NCI-H1417 (cell line): ENCODE measurements at regions not wholly inside any gene's neighbourhood (a gene's known extent, or its start where the extent isn't known, plus 50 kb on each side); places are given as distances from the start of the nearest gene placed in this dataset.

Experiments
- DNase-seq, 3 experiments: peaks; one replicate each; lab custom pipeline; 2025; lab: John Stamatoyannopoulos, UW

DNA sequence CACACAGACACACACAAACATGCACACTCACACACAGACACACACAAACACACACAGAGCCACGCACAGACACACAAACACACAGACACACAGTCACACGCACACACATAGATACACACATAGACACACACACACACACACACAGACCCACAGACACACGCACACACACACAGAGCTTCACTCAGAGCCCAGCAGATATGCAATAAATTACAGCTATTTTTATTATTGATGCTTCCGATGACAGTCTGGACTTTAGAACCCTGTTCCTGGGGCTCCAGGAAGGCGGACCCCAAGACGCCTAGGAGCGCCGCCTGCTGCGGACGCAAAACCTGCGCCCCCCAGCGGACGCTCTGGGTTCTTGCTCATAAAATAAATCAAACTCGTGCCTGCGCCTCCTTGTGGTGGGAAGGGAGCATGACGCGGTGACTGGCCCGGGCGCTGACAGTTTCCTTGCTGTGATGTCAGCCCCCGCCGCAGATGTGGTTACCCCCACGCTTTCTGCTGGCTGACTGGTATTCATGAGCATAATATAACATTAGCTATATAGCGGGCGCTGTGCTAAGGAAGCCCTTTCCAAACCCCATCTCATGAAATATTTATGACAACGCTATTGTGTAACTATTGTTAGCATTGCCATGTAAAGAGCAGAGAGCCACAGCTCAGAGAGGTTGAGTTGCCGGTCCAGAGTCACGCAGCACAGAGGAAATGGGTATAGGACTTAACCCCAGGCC lies 64.4 kb upstream of the TM9SF2 start:
- DNase-seq, result peak; percentile 77 to 89 (median 88)

DNA sequence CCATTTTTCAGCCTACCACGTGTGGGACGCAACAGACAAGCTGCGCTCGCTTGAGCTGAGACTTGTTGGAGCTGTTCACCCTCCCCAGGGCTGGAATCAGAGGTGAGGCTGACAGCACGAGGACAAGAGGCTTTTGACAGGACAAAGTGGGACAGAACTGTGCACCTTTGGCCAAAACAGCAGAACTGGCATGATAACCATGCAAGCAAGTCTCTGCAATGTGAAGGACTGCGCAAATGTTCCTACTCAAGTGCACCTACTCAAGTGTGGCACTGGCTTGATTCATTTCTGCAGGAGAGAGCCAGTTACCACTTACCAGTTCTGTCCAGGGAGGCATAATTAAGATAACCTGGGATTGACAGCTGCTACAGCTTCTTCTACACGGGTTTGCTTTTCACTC lies 62.2 kb upstream of the TM9SF2 start:
- DNase-seq, result peak in 2 of 3 experiments; percentile 52 to 76

DNA sequence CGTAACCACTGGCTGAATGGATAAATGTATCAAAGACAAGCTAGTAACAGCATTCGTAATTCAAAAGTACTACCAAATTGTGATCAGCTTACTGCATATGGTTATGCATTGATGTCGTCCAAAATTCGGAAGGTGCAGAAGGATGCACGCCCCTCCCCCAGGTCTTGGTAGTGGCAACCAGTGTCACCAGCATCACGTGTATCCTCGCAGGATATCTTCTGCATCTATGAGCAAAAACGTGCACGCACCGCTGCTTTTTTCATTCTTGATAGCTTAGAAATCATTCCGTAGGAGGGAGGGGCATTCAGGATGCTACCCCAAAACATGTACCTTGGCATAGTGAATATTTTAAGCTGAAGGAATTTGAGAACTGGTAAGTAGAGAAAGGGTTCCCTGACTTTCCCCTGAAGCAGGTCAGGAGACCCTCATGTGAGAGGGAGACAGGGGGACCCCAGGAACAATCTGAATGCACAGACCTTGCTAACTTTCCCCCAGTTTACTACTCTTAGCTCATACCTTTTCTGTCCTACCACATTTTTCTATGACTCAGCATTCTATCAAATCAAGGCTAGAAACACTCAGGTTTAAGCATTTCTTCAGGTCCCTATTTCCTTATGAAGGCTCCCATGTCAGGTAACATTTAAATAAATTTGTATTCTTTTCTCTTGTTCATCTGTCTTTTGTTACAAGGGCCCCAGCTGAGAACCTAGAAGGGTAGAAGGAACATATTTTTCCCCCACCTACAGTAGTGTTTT lies 61.2 kb upstream of the TM9SF2 start:
- no peak for DNase-seq

DNA sequence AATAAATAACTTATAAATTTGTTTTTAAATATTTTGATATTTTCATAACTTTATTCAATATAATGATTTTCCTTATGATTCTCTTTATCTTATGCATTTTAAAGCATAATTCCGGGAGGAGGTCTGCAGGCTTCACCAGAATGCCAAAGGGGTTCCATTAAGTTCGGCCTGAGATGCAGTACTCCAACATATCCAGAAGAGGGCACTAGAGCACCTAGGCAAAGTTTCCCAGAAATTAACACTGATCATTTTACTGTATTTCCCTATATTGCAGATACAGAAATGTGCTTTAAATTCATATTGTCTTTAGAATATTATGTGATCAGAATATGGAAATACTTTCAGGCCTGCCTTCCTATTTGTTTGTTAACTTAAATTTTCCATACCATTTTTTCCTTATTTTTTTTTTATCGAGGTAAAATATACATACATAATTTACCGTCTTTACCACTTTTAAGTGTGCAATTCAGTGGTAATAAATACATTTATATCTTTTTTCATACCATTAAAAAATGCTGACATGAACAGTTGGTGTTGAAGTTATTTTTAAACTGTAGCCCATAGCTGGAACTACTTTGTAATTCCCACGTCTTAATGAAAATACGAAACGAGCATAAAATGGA lies 58.9 kb upstream of the TM9SF2 start:
- peak; percentile 42 to 84 (median 83) for DNase-seq

DNA sequence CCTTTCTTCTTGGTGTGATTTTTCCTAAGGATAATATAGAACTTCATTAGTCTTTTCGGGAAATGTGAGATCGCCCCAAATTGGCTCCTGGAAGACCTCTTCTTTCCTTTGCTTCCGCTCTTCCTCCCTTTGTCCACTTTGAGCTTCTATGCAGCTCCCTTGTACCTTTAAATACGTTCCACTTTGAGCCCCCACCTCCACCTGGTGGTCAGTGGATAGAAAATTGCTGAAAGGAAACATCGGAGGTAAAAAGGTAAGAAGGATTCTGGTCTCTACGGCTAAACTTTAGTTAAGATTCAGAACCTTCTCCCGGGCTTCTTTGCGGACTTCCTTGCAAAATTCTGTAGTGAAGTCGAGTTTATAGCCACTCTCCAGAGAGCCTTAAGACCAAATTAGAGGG lies 55.0 kb upstream of the TM9SF2 start:
- DNase-seq, result peak in 1 of 3 experiments; percentile 44

DNA sequence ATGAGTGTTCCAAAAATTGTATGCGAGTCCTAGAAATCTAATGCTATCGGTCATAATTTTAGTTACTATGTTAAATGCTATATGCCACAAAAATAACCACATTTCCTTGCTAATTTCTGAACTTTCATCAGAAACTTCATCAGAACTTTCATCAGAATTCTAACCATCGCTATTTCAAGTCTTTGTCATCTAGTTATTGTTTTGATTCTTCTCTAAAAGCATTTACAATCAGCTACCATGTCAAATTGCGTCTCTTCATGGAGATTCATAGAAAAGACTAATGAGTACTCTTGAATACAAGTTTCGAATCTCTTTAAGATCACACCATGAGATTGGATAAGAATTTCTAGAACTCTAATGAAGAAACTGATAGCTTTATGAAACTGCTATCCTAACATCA lies 52.7 kb upstream of the TM9SF2 start:
- no peak for DNase-seq

DNA sequence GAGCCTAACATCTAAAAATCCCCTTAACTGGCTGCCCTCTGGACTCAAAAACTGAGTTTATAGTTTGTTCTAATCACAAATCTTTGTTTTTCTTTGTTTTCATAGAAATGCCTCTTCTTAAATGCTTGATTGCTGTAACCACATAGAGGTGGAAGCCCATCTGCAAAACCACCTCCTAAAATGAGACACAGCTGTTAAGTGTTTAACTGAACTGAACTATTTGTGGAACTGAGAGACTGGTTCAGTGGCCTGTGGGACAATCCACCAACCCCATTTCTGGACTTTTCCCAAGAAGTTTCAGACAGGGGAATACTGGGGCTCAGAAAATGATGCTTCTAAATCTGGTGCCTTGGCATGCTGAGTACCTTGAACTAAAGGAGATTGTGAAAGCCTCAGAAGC lies 50.9 kb upstream of the TM9SF2 start:
- no peak for DNase-seq
